NCI-H748 treated with DMSO at 0.1 percent for 48 hours (cell line): ENCODE measurements at regions not wholly inside any gene's neighbourhood (a gene's known extent, or its start where the extent isn't known, plus 50 kb on each side); places are given as distances from the start of the nearest gene placed in this dataset.

Source experiments
- DNase-seq: peaks from one replicate; lab custom pipeline; 2025; lab: John Stamatoyannopoulos, UW

DNA sequence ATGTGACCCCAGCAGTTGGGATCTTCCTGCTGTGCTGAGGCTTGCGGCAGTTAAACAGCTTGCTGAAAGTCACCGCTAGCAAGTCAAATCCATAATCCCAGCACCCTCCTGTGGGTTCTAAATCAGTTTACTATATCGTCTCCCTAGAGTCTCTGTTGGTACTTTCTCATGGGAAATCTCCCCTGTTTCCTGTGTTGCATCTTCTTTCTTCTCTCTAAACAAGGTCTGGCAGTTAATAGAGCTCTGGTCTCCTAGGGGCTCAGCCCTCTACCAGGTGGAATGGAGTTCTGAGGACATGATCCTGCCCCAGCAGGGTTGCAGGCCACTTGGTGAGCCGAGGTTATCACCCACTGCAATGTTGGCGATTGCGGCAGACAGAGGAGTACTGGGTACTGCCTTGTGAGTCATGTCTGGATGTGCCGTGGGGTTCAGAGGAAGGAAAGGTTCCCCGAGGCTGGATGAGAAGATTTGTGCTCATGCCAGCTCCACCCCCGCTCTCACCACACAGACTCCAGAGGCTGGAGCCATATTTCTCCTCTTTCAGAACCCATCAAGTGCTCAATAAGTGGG is 59.4 kb upstream of the SIX2 start:
- no peak for DNase-seq

DNA sequence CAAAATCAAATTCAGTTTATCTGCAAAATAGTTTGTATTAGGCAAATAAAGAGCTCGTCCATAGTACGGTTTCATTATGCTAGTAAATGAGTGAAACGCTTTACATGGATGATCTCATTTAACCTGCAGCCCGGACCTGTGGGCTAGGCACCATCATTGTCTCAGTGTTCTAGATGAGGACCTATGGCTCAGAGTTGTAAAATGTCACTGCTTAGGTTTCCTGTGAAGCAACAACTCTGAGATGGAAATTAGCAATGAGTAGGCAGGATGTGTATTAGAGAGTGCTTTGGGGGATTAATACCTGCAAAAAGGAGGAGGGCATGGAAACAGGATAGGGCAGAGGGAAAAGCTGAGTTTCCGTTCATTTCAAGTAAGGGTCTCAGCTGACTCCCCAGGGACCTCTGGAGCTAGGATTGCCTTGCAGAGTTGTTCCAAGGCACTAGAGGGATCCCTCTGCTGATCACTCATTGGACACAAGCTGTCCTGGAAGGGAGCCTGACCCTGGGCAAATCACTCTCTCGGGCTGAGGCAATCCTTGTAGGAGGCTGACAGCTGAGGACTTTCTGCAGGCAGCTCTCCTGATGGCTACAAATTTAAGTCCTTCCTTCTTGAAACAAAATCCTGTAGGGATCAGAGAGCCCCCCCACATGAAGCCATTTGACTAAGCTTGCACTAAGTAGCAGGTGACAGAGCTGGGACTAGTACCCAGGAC is 58.8 kb upstream of the SIX2 start:
- no peak for DNase-seq
